ENCODE measurements at regions not wholly inside any gene's neighbourhood (a gene's known extent, or its start where the extent isn't known, plus 50 kb on each side); places are given as distances from the start of the nearest gene placed in this dataset.

DNA sequence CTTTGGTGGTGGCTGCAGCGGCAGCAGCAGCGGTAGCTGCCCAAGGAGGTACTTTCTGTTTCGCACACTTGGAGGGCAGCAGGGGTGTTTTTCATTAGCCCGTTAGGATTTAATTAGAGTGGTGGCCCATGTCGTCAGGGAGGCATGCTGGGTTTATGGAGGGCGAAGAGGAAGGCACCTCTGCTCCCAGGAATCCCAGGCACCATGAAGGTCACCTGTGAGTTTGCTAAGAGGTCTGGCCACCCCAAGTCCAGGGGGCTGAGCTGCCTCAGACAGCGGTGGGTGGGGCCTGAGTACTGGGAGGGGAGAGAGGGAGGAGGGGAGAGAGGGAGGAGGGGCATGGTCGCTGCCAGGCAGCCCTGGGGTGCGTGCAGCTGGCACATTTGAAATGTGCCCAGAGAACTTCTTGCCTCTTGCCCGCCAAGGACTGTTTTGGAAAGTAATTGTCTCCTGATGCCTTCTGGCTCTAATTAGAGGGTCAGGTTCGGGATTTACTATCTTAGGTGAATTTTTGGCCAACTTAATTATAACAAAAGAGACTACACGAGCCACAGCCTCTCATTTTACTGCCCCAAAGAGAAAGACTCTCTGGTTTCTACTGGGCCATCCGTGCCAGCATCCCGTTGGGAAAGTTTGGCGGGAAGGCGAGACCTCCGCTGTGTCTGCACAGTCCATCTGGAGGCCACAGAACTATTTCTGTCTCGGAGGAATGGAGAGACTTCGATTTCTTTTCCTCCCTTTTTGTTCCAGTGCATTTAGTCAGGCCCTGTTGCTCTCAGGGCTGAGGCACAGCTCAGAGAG lies 62.0 kb downstream of the GLI2 start:
- TF ChIP-seq, protein P1, sequence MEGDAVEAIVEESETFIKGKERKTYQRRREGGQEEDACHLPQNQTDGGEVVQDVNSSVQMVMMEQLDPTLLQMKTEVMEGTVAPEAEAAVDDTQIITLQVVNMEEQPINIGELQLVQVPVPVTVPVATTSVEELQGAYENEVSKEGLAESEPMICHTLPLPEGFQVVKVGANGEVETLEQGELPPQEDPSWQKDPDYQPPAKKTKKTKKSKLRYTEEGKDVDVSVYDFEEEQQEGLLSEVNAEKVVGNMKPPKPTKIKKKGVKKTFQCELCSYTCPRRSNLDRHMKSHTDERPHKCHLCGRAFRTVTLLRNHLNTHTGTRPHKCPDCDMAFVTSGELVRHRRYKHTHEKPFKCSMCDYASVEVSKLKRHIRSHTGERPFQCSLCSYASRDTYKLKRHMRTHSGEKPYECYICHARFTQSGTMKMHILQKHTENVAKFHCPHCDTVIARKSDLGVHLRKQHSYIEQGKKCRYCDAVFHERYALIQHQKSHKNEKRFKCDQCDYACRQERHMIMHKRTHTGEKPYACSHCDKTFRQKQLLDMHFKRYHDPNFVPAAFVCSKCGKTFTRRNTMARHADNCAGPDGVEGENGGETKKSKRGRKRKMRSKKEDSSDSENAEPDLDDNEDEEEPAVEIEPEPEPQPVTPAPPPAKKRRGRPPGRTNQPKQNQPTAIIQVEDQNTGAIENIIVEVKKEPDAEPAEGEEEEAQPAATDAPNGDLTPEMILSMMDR (IDR thresholded peaks at IDR 0.05) = no peak
- no peak for TF ChIP-seq POLR2A (IDR thresholded peaks at IDR 0.05)
